Osteocyte (in vitro differentiated cells): ENCODE measurements at regions not wholly inside any gene's neighbourhood (a gene's known extent, or its start where the extent isn't known, plus 50 kb on each side); places are given as distances from the start of the nearest gene placed in this dataset.
"Not testable (repeated sequence)": the region's sequence is repeated elsewhere in the genome, so short reads cannot be mapped to it uniquely, and the experiment has no call there.

Experiments used
- DNase-seq: peaks from one replicate; pipeline ENCODE4 v3.0.0; 2021; ENCODE audit warnings: mixed read lengths; ENCODE audit not compliant: unreplicated experiment; ENCODE audit errors: extremely low spot score
- H3K27ac Mint-ChIP-seq: one replicate; pipeline ENCODE4 v1.8.0; 2021; ENCODE audit warnings: mild to moderate bottlenecking, mixed read lengths; ENCODE audit not compliant: unreplicated experiment
- H3K27me3 Mint-ChIP-seq: one replicate; pipeline ENCODE4 v1.8.0; 2021; ENCODE audit warnings: mixed read lengths; ENCODE audit not compliant: unreplicated experiment
- H3K36me3 Mint-ChIP-seq: one replicate; pipeline ENCODE4 v1.8.0; 2021; ENCODE audit warnings: mixed read lengths; ENCODE audit not compliant: unreplicated experiment
- H3K4me1 Mint-ChIP-seq: one replicate; pipeline ENCODE4 v1.8.0; 2021; ENCODE audit warnings: mixed read lengths; ENCODE audit not compliant: unreplicated experiment
- H3K4me3 Mint-ChIP-seq: one replicate; pipeline ENCODE4 v1.8.0; 2021; ENCODE audit warnings: mild to moderate bottlenecking, moderate library complexity, mixed read lengths; ENCODE audit not compliant: unreplicated experiment
- H3K9me3 Mint-ChIP-seq: one replicate; pipeline ENCODE4 v1.8.0; 2021; ENCODE audit warnings: mixed read lengths; ENCODE audit not compliant: unreplicated experiment

- H3K4me1 Mint-ChIP-seq, H3K4me3 Mint-ChIP-seq, H3K27me3 Mint-ChIP-seq, H3K9me3 Mint-ChIP-seq, DNase-seq, H3K36me3 Mint-ChIP-seq, H3K27ac Mint-ChIP-seq: not testable (repeated sequence)
These were observed 109.7 kb upstream of the ZNG1E start for GRCh38 chr9:65566018-65566417.

GRCh38 chr9:65519018-65519417 is 156.7 kb upstream of the ZNG1E start:
- H3K4me3 Mint-ChIP-seq, H3K36me3 Mint-ChIP-seq, H3K4me1 Mint-ChIP-seq, H3K27ac Mint-ChIP-seq, H3K9me3 Mint-ChIP-seq, H3K27me3 Mint-ChIP-seq, DNase-seq: not testable (repeated sequence)

GRCh38 chr9:65514465-65514864 is 161.3 kb upstream of the ZNG1E start:
- H3K27me3 Mint-ChIP-seq, H3K4me3 Mint-ChIP-seq, DNase-seq, H3K36me3 Mint-ChIP-seq, H3K27ac Mint-ChIP-seq, H3K9me3 Mint-ChIP-seq, H3K4me1 Mint-ChIP-seq: not testable (repeated sequence)

GRCh38 chr9:65507897-65508296 is 167.8 kb upstream of the ZNG1E start:
- H3K4me3 Mint-ChIP-seq, H3K36me3 Mint-ChIP-seq, DNase-seq, H3K4me1 Mint-ChIP-seq, H3K9me3 Mint-ChIP-seq, H3K27me3 Mint-ChIP-seq, H3K27ac Mint-ChIP-seq: not testable (repeated sequence)

- not testable (repeated sequence) for H3K36me3 Mint-ChIP-seq, H3K9me3 Mint-ChIP-seq, H3K4me1 Mint-ChIP-seq, H3K4me3 Mint-ChIP-seq, H3K27ac Mint-ChIP-seq, DNase-seq, H3K27me3 Mint-ChIP-seq
These were observed 171.0 kb upstream of the ZNG1E start for GRCh38 chr9:65504686-65505085.

- not testable (repeated sequence) for H3K27ac Mint-ChIP-seq, DNase-seq, H3K9me3 Mint-ChIP-seq, H3K36me3 Mint-ChIP-seq, H3K4me3 Mint-ChIP-seq, H3K27me3 Mint-ChIP-seq, H3K4me1 Mint-ChIP-seq
These were observed 172.0 kb upstream of the ZNG1E start for GRCh38 chr9:65503696-65504095.

- H3K9me3 Mint-ChIP-seq, H3K27me3 Mint-ChIP-seq, H3K27ac Mint-ChIP-seq, H3K4me1 Mint-ChIP-seq, H3K36me3 Mint-ChIP-seq, DNase-seq, H3K4me3 Mint-ChIP-seq: not testable (repeated sequence)
These were observed 192.8 kb upstream of the ZNG1E start for GRCh38 chr9:65482890-65483289.

GRCh38 chr9:65481291-65481690 is 194.4 kb upstream of the ZNG1E start:
- not testable (repeated sequence) for H3K27ac Mint-ChIP-seq, H3K27me3 Mint-ChIP-seq, H3K4me1 Mint-ChIP-seq, H3K36me3 Mint-ChIP-seq, H3K4me3 Mint-ChIP-seq, DNase-seq, H3K9me3 Mint-ChIP-seq

GRCh38 chr9:65474891-65475290 is 189.9 kb upstream of the FOXD4L5 start:
- not testable (repeated sequence) for H3K9me3 Mint-ChIP-seq, H3K36me3 Mint-ChIP-seq

GRCh38 chr9:65473059-65473822 is 188.2 kb upstream of the FOXD4L5 start:
- H3K27me3 Mint-ChIP-seq, H3K4me1 Mint-ChIP-seq, H3K36me3 Mint-ChIP-seq: not testable (repeated sequence)

More at GRCh38 chr9:65474891-65475290, 189.9 kb upstream of the FOXD4L5 start:
- not testable (repeated sequence) for H3K27ac Mint-ChIP-seq, H3K4me1 Mint-ChIP-seq, H3K27me3 Mint-ChIP-seq, DNase-seq, H3K4me3 Mint-ChIP-seq

GRCh38 chr9:65471106-65471505 is 186.1 kb upstream of the FOXD4L5 start:
- H3K27ac Mint-ChIP-seq, H3K27me3 Mint-ChIP-seq, DNase-seq, H3K9me3 Mint-ChIP-seq, H3K36me3 Mint-ChIP-seq, H3K4me3 Mint-ChIP-seq, H3K4me1 Mint-ChIP-seq: not testable (repeated sequence)

More at GRCh38 chr9:65473059-65473822, 188.2 kb upstream of the FOXD4L5 start:
- not testable (repeated sequence) for H3K4me3 Mint-ChIP-seq, H3K27ac Mint-ChIP-seq, DNase-seq, H3K9me3 Mint-ChIP-seq

- not testable (repeated sequence) for DNase-seq, H3K4me1 Mint-ChIP-seq, H3K27ac Mint-ChIP-seq, H3K4me3 Mint-ChIP-seq, H3K36me3 Mint-ChIP-seq, H3K27me3 Mint-ChIP-seq
- H3K9me3 Mint-ChIP-seq = peaks cover 30% of the 10 kb centered on the region
These were observed 182.1 kb upstream of the FOXD4L5 start for GRCh38 chr9:65466911-65467734.
